ENCODE measurements at regions not wholly inside any gene's neighbourhood (a gene's known extent, or its start where the extent isn't known, plus 50 kb on each side); places are given as distances from the start of the nearest gene placed in this dataset.

DNA sequence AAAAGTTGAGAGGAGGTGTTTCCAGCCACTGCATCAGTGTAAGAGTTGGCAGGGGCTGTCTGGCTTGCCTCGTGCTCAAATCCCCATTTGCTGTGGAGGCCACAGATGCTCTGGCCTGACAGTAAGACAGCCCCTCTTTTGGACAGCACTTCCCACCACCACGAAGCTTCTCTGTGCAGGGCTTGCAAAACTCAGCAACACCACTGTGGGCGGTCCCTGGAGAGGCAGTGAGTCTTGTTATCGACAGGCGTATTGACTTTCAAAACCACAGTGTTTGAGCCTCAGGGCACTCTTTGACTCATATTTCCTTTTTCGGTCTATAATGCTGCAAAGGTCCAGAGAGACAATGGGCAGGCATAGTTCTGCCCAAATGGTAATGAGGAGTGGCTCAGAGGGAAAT, 539.5 kb downstream of the EBF1 start:
- no peak for DNase-seq
- H3K27ac ChIP-seq: no peak overlapping the region
- no peaks in the 10 kb centered on the region for H3K9me3 ChIP-seq
- no peak overlapping the region for H3K4me3 ChIP-seq
- TF ChIP-seq, protein P1, sequence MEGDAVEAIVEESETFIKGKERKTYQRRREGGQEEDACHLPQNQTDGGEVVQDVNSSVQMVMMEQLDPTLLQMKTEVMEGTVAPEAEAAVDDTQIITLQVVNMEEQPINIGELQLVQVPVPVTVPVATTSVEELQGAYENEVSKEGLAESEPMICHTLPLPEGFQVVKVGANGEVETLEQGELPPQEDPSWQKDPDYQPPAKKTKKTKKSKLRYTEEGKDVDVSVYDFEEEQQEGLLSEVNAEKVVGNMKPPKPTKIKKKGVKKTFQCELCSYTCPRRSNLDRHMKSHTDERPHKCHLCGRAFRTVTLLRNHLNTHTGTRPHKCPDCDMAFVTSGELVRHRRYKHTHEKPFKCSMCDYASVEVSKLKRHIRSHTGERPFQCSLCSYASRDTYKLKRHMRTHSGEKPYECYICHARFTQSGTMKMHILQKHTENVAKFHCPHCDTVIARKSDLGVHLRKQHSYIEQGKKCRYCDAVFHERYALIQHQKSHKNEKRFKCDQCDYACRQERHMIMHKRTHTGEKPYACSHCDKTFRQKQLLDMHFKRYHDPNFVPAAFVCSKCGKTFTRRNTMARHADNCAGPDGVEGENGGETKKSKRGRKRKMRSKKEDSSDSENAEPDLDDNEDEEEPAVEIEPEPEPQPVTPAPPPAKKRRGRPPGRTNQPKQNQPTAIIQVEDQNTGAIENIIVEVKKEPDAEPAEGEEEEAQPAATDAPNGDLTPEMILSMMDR (IDR thresholded peaks at IDR 0.05): no peak
- no peak for TF ChIP-seq POLR2A (IDR thresholded peaks at IDR 0.05)
- intact Hi-C loops (cut with DNase I): no loop called here
- H3K27me3 ChIP-seq: no peaks in the 10 kb centered on the region
- H3K36me3 ChIP-seq: no peaks in the 10 kb centered on the region
- WGBS, 2 donors: 22 to 55% methylated on average over 5 of the region's 6 CpGs
- no peaks in the 10 kb centered on the region for H3K4me1 ChIP-seq

DNA sequence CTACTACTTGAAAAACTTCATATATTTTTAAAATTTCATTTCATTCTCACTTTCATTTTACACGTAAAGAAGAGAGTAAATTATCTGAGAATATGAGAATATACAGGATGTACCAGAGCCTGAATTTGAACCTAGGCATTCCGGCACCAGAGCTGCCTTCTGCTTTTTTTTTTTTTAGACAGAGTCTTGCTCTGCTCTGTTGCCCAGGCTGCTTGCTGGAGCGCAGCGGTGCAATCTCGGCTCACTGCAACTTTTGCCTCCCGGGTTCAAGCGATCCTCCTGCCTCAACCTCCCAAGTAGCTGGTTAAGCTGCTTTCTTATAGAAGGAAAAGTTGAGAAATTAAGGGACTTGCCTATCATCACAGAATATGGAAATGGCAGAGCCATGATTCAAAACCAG, 540.1 kb downstream of the EBF1 start:
- Histone ChIP-seq H3K4me3 (no peak overlapping the region), H3K9me3 (no peaks in the 10 kb centered on the region), H3K27me3 (no peaks in the 10 kb centered on the region), H3K27ac (no peak overlapping the region), H3K36me3 (no peaks in the 10 kb centered on the region), H3K4me1 (no peaks in the 10 kb centered on the region)
- DNase-seq: no peak
- WGBS, 2 donors: 85 to 96% methylated on average over 7 of the region's 7 CpGs
- intact Hi-C loops (cut with DNase I): no loop called here
- no peak for TF ChIP-seq POLR2A (IDR thresholded peaks at IDR 0.05)
- TF ChIP-seq, protein P1 (IDR thresholded peaks at IDR 0.05): no peak

DNA sequence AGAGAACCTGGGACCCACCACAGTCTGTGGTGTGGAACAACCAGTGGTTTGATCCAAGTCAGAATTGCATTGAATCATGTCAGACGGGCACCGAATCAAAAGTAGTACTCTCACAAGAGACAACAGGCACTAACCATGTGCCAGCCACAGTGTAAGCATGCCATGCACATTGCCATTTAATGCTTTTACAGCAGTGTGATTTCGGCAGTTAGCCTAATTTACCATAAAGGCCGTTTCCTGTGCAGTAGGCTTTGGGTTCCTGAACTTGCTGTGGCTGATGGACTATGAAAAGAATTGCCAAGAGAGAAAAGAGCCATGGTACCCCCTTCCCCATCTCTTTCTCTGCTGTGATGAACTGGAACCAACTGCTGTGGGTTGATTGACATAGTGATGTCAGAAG, 540.6 kb downstream of the EBF1 start:
- H3K4me3 ChIP-seq: no peak overlapping the region
- TF ChIP-seq, protein P1 (IDR thresholded peaks at IDR 0.05): no peak
- TF ChIP-seq POLR2A (IDR thresholded peaks at IDR 0.05): no peak
- DNase-seq: no peak
- 80 to 84% methylated on average over 4 of the region's 4 CpGs for WGBS, 2 donors
- no peak overlapping the region for H3K27ac ChIP-seq
- H3K9me3 ChIP-seq: no peaks in the 10 kb centered on the region
- no peaks in the 10 kb centered on the region for H3K36me3 ChIP-seq
- H3K27me3 ChIP-seq: no peaks in the 10 kb centered on the region
- no peaks in the 10 kb centered on the region for H3K4me1 ChIP-seq
- intact Hi-C loops (cut with DNase I): no loop called here

DNA sequence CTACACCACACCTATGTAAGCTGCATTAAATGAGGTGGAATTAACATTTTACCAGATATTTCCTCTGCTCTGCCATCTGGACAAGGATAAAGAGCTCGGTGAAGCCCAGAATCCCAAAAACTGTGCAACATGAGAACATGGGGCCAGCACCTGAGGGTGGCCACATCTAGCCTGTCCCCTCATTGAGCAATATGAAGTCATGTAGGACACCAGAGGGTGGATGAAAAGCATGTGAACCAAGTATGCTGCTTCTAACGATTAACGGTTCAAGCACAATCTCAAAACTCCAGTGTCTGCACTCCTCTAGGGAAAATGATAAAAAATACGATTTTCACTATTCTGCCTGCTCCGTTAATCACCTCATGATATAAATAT, 545.8 kb downstream of the EBF1 start:
- Histone ChIP-seq H3K9me3 (no peaks in the 10 kb centered on the region), H3K27ac (peak overlapping the region in 2 of 4 donors; percentile 55 to 77), H3K36me3 (no peaks in the 10 kb centered on the region), H3K27me3 (no peaks in the 10 kb centered on the region), H3K4me1 (no peaks in the 10 kb centered on the region), H3K4me3 (no peak overlapping the region)
- intact Hi-C loops (cut with DNase I): no loop called here
- DNase-seq: no peak
- TF ChIP-seq, protein P1 (IDR thresholded peaks at IDR 0.05): no peak
- TF ChIP-seq POLR2A (IDR thresholded peaks at IDR 0.05): no peak
- WGBS, 2 donors: 79 to 88% methylated on average over 5 of the region's 5 CpGs

DNA sequence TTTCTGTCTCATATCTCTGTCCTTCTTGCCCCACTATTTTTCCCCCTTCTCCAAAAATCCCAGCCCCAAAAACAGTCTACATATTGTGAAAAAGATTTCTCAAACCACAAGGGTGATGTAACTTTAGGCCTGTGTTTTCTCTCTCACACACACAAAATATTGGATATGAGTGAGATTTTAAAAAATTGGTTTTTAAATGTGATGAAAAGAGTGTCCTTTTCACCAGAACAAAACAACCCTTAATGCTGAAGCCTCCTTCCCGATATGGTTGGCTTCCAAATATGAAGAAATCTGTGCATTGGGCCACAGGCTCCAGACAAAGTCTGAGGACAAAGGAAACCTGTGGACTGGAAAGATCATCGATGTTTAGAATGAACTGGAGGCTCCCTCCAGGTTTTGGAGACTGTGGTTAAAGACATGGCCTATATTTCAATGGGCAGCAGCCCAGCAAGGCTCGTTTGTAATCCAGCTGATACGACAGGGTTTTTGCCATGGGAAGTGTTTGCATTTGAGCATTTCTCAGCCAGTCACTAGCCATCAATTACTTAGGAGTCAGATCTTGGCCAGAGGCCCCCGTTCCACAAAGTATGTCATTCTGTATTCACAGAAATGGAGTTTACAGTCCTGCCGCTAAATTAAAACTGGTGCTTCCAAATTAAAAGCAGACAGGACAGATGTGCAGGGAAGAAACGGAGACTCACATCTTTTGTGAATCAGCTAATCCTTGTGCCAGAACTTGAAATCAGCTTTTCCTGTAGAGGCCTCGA, 546.3 kb downstream of the EBF1 start:
- 51 to 61% methylated on average over 8 of the region's 8 CpGs for WGBS, 2 donors
- intact Hi-C loops (cut with DNase I): no loop called here
- H3K27ac ChIP-seq: peak overlapping the region in 2 of 4 donors; percentile 68 to 77
- H3K4me3 ChIP-seq: no peak overlapping the region
- no peak for DNase-seq
- no peaks in the 10 kb centered on the region for H3K4me1 ChIP-seq
- H3K36me3 ChIP-seq: no peaks in the 10 kb centered on the region
- TF ChIP-seq, protein P1 (IDR thresholded peaks at IDR 0.05): no peak
- TF ChIP-seq POLR2A (IDR thresholded peaks at IDR 0.05): no peak
- no peaks in the 10 kb centered on the region for H3K27me3 ChIP-seq
- H3K9me3 ChIP-seq: no peaks in the 10 kb centered on the region
